DOHH2 (cell line): ENCODE measurements at regions not wholly inside any gene's neighbourhood (a gene's known extent, or its start where the extent isn't known, plus 50 kb on each side); places are given as distances from the start of the nearest gene placed in this dataset.

Experiments used
- H3F3A ChIP-seq: fragments of 200-600 bp; sonication (generic), shearing (Covaris generic); 2 replicates; pipeline ENCODE4 v1.6.0; 2016; ENCODE audit warnings: antibody characterized with exemption, mild to moderate bottlenecking; ENCODE audit not compliant: control insufficient read depth, insufficient read depth
- H3K27ac ChIP-seq: fragments of 200-600 bp; sonication (generic); 2 replicates; pipeline ENCODE4 v1.5.1; 2014; ENCODE audit warnings: low read depth, mild to moderate bottlenecking, low read length, moderate library complexity
- H3K27me3 ChIP-seq: fragments of 200-600 bp; sonication (generic); 2 replicates; pipeline ENCODE4 v1.6.1; 2014; ENCODE audit warnings: mild to moderate bottlenecking, low read length, mixed read lengths; ENCODE audit not compliant: control insufficient read depth
- H3K36me3 ChIP-seq: fragments of 200-600 bp; sonication (generic); 2 replicates; pipeline ENCODE4 v1.6.1; 2014; ENCODE audit warnings: mild to moderate bottlenecking, low read length, moderate library complexity, mixed read lengths; ENCODE audit not compliant: control insufficient read depth
- H3K4me1 ChIP-seq: fragments of 200-600 bp; sonication (generic); 2 replicates; pipeline ENCODE4 v1.6.1; 2014; ENCODE audit warnings: mild to moderate bottlenecking, low read length, mixed read lengths; ENCODE audit not compliant: control insufficient read depth
- H3K4me2 ChIP-seq: fragments of 200-600 bp; sonication (generic); 2 replicates; pipeline ENCODE4 v1.6.0; 2014; ENCODE audit warnings: mild to moderate bottlenecking, low read length, moderate library complexity
- H3K4me3 ChIP-seq: fragments of 200-600 bp; sonication (generic); 2 replicates; pipeline ENCODE4 v1.5.1; 2014; ENCODE audit warnings: mild to moderate bottlenecking, low read length, mixed read lengths
- H3K79me2 ChIP-seq: fragments of 200-600 bp; sonication (generic); 2 replicates; pipeline ENCODE4 v1.6.1; 2014; ENCODE audit warnings: mild to moderate bottlenecking, low read length, mixed read lengths; ENCODE audit not compliant: control insufficient read depth
- H3K9me2 ChIP-seq: fragments of 200-600 bp; sonication (generic); replicated peaks from 2 replicates; pipeline ENCODE4 v1.6.1; 2014; ENCODE audit warnings: mild to moderate bottlenecking, low read length, mixed read lengths; ENCODE audit not compliant: control insufficient read depth
- H3K9me3 ChIP-seq: fragments of 200-600 bp; sonication (generic); 2 replicates; pipeline ENCODE4 v1.6.1; 2014; ENCODE audit warnings: antibody characterized with exemption, low read length, mixed read lengths; ENCODE audit not compliant: control insufficient read depth, insufficient read depth
- H4K20me1 ChIP-seq: fragments of 200-600 bp; sonication (generic); 2 replicates; pipeline ENCODE4 v1.6.0; 2014; ENCODE audit warnings: low read depth, mild to moderate bottlenecking, antibody characterized with exemption, low read length, moderate library complexity; ENCODE audit not compliant: control insufficient read depth, insufficient read depth
- CTCF ChIP-seq: fragments of 200-600 bp; sonication (generic); IDR thresholded peaks from one replicate; pipeline ENCODE4 v1.5.1; 2014; ENCODE audit warnings: antibody characterized with exemption, mild to moderate bottlenecking, low read depth, low read length; ENCODE audit not compliant: poor library complexity, severe bottlenecking
- EZH2phosphoT487 ChIP-seq: fragments of 200-600 bp; sonication (generic); IDR thresholded peaks from 2 replicates; pipeline ENCODE4 v1.6.1; 2017; ENCODE audit warnings: borderline replicate concordance, mild to moderate bottlenecking, antibody characterized with exemption, low read length, moderate library complexity, mixed read lengths

- no peaks in the 10 kb centered on the region for H3K9me2 ChIP-seq
- H3F3A ChIP-seq: no peaks in the 10 kb centered on the region
- no peaks in the 10 kb centered on the region for H3K4me1 ChIP-seq
- H3K79me2 ChIP-seq: no peaks in the 10 kb centered on the region
- no peak overlapping the region for H3K4me3 ChIP-seq
- no peaks in the 10 kb centered on the region for H3K27me3 ChIP-seq
- H3K27ac ChIP-seq: no peak overlapping the region
- H4K20me1 ChIP-seq: no peaks in the 10 kb centered on the region
- H3K4me2 ChIP-seq: no peak overlapping the region
- TF ChIP-seq EZH2phosphoT487: no peak
- H3K36me3 ChIP-seq: no peaks in the 10 kb centered on the region
- H3K9me3 ChIP-seq: no peaks in the 10 kb centered on the region
Measured at GRCh38 chr2:192347542-192347941, 152.8 kb upstream of the TMEFF2 start.

- TF ChIP-seq CTCF: no peak
- TF ChIP-seq EZH2phosphoT487: no peak
- Histone ChIP-seq H3K27me3 (no peaks in the 10 kb centered on the region), H3K27ac (no peak overlapping the region), H3K4me3 (no peak overlapping the region), H3K9me3 (no peaks in the 10 kb centered on the region), H3K36me3 (no peaks in the 10 kb centered on the region), H3K9me2 (no peaks in the 10 kb centered on the region), H3K4me2 (no peak overlapping the region), H4K20me1 (no peaks in the 10 kb centered on the region), H3F3A (no peaks in the 10 kb centered on the region), H3K4me1 (no peaks in the 10 kb centered on the region), H3K79me2 (no peaks in the 10 kb centered on the region)
Measured at GRCh38 chr2:192345287-192345686, 150.6 kb upstream of the TMEFF2 start.

DNA sequence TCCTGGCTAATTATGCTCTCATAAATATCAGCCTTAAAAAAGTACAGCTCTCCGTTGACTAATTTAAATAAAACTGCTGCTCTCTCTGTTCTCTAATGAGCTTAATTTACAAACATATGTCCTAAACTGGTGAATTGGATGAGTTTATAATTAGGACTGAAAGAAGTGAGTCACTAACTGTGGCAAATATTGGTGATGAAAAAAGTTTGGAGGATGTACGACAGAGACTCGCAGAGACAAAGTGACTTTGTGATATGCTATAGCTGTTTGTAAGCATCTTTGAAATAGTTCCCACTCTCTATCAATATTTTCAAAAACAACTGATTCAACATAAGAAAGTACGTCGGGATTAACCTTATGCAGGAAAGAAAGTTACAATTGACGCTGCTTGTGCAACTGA is 138.9 kb upstream of the TMEFF2 start:
- Histone ChIP-seq H3K4me3 (no peak overlapping the region), H3K79me2 (no peaks in the 10 kb centered on the region), H3K4me1 (no peaks in the 10 kb centered on the region), H3F3A (no peaks in the 10 kb centered on the region), H3K9me2 (no peaks in the 10 kb centered on the region), H3K27ac (no peak overlapping the region), H3K9me3 (no peaks in the 10 kb centered on the region), H3K4me2 (no peak overlapping the region), H3K27me3 (no peaks in the 10 kb centered on the region), H4K20me1 (no peaks in the 10 kb centered on the region), H3K36me3 (no peaks in the 10 kb centered on the region)
- TF ChIP-seq EZH2phosphoT487 (no peak), CTCF (no peak)

- Histone ChIP-seq H3K9me2 (no peaks in the 10 kb centered on the region), H3K79me2 (no peaks in the 10 kb centered on the region), H4K20me1 (no peaks in the 10 kb centered on the region), H3K36me3 (no peaks in the 10 kb centered on the region), H3K9me3 (no peaks in the 10 kb centered on the region), H3K4me3 (no peak overlapping the region), H3K4me2 (no peak overlapping the region), H3K4me1 (no peaks in the 10 kb centered on the region), H3K27ac (no peak overlapping the region), H3F3A (no peaks in the 10 kb centered on the region), H3K27me3 (no peaks in the 10 kb centered on the region)
- TF ChIP-seq EZH2phosphoT487: no peak
- TF ChIP-seq CTCF: no peak
Measured at GRCh38 chr2:192328297-192328696, 133.6 kb upstream of the TMEFF2 start.
